ENCODE measurements at regions not wholly inside any gene's neighbourhood (a gene's known extent, or its start where the extent isn't known, plus 50 kb on each side); places are given as distances from the start of the nearest gene placed in this dataset.

GRCh38 chr6:20331625-20332024 is 70.1 kb upstream of the E2F3 start:
- H3K27ac ChIP-seq, result no peak overlapping the region
- TF ChIP-seq ZFX (IDR thresholded peaks at IDR 0.05) (no peak), CTCF (conservative IDR thresholded peaks at IDR 0.05) (no peak)

GRCh38 chr6:20332441-20333006 is 69.2 kb upstream of the E2F3 start:
- no peak for TF ChIP-seq CTCF (conservative IDR thresholded peaks at IDR 0.05)
- no peak overlapping the region for H3K27ac ChIP-seq

GRCh38 chr6:20333721-20334269 is 67.9 kb upstream of the E2F3 start:
- no peak overlapping the region for H3K27ac ChIP-seq
- TF ChIP-seq CTCF (conservative IDR thresholded peaks at IDR 0.05), result no peak
- no peak for TF ChIP-seq ZFX (IDR thresholded peaks at IDR 0.05)

- no peak overlapping the region for H3K27ac ChIP-seq
- TF ChIP-seq CTCF (conservative IDR thresholded peaks at IDR 0.05), result no peak
- TF ChIP-seq ZFX (IDR thresholded peaks at IDR 0.05), result no peak
Measured at GRCh38 chr6:20334334-20334733, 67.3 kb upstream of the E2F3 start.

- TF ChIP-seq ZFX (IDR thresholded peaks at IDR 0.05) (no peak), CTCF (conservative IDR thresholded peaks at IDR 0.05) (no peak)
- no peak overlapping the region for H3K27ac ChIP-seq
Measured at GRCh38 chr6:20334962-20335361, 66.7 kb upstream of the E2F3 start.

GRCh38 chr6:20335872-20336271 is 65.8 kb upstream of the E2F3 start:
- no peak overlapping the region for H3K27ac ChIP-seq
- no peak for TF ChIP-seq ZFX (IDR thresholded peaks at IDR 0.05)
- TF ChIP-seq CTCF (conservative IDR thresholded peaks at IDR 0.05), result no peak

GRCh38 chr6:20338156-20338555 is 63.5 kb upstream of the E2F3 start:
- no peak overlapping the region for H3K27ac ChIP-seq
- TF ChIP-seq CTCF (conservative IDR thresholded peaks at IDR 0.05) (no peak), ZFX (IDR thresholded peaks at IDR 0.05) (no peak)

Data from C4-2B (cell line).